ENCODE measurements at regions not wholly inside any gene's neighbourhood (a gene's known extent, or its start where the extent isn't known, plus 50 kb on each side); places are given as distances from the start of the nearest gene placed in this dataset.

GRCh38 chr12:88251798-88252197 lies 109.7 kb downstream of the TMTC3 start:
- no peak for DNase-seq (ENCODE audit: low read depth)

GRCh38 chr12:88253371-88253978 lies 111.4 kb downstream of the TMTC3 start:
- DNase-seq (ENCODE audit: low read depth) = no peak

- no peak for DNase-seq (ENCODE audit: low read depth)
Measured at GRCh38 chr12:88255224-88255623, 113.1 kb downstream of the TMTC3 start.

GRCh38 chr12:88255847-88256246 lies 113.7 kb downstream of the TMTC3 start:
- DNase-seq (ENCODE audit: low read depth) = no peak

GRCh38 chr12:88258396-88258795 lies 116.3 kb downstream of the TMTC3 start:
- DNase-seq (ENCODE audit: low read depth) = no peak

- DNase-seq (ENCODE audit: low read depth) = no peak
Measured at GRCh38 chr12:88266806-88267360, 124.8 kb downstream of the TMTC3 start.

- no peak for DNase-seq (ENCODE audit: low read depth)
Measured at GRCh38 chr12:88267630-88268029, 125.5 kb downstream of the TMTC3 start.

- DNase-seq (ENCODE audit: low read depth) = peak; percentile 10
Measured at GRCh38 chr12:88272456-88272855, 130.3 kb downstream of the TMTC3 start.

GRCh38 chr12:88273450-88273849 lies 131.3 kb downstream of the TMTC3 start:
- no peak for DNase-seq (ENCODE audit: low read depth)

- no peak for DNase-seq (ENCODE audit: low read depth)
Measured at GRCh38 chr12:88273875-88274274, 131.8 kb downstream of the TMTC3 start.

GRCh38 chr12:88291498-88292131 lies 149.5 kb downstream of the TMTC3 start:
- no peak for DNase-seq (ENCODE audit: low read depth)

GRCh38 chr12:88298014-88298682 lies 156.0 kb downstream of the TMTC3 start:
- no peak for DNase-seq (ENCODE audit: low read depth)

- peak; percentile 90 for DNase-seq (ENCODE audit: low read depth)
Measured at GRCh38 chr12:88298761-88299242, 156.7 kb downstream of the TMTC3 start.

- DNase-seq (ENCODE audit: low read depth) = peak; percentile 97
Measured at GRCh38 chr12:88299567-88300101, 157.5 kb downstream of the TMTC3 start.

GRCh38 chr12:88300931-88301330 lies 158.8 kb downstream of the TMTC3 start:
- no peak for DNase-seq (ENCODE audit: low read depth)

GRCh38 chr12:88303335-88303734 lies 161.2 kb downstream of the TMTC3 start:
- no peak for DNase-seq (ENCODE audit: low read depth)

- no peak for DNase-seq (ENCODE audit: low read depth)
Measured at GRCh38 chr12:88305254-88305890, 163.3 kb downstream of the TMTC3 start.

- DNase-seq (ENCODE audit: low read depth) = no peak
Measured at GRCh38 chr12:88306471-88307069, 164.5 kb downstream of the TMTC3 start.

GRCh38 chr12:88307961-88308360 lies 165.9 kb downstream of the TMTC3 start:
- DNase-seq (ENCODE audit: low read depth) = peak; percentile 15

GRCh38 chr12:88308825-88309224 lies 166.7 kb downstream of the TMTC3 start:
- DNase-seq (ENCODE audit: low read depth) = peak; percentile 64

- DNase-seq (ENCODE audit: low read depth) = peak; percentile 54
Measured at GRCh38 chr12:88309546-88309945, 167.4 kb downstream of the TMTC3 start.

GRCh38 chr12:88310069-88310468 lies 168.0 kb downstream of the TMTC3 start:
- DNase-seq (ENCODE audit: low read depth) = peak; percentile 73
